Lower lobe of right lung (tissue), 2 donors: ENCODE measurements at regions not wholly inside any gene's neighbourhood (a gene's known extent, or its start where the extent isn't known, plus 50 kb on each side); places are given as distances from the start of the nearest gene placed in this dataset.

Experiments
- ATAC-seq, 2 donors: fragments of 200-7000 bp; cut with Tn5 transposase; one replicate each; pipeline ENCODE4 v1.9.1; 2020 to 2022; ENCODE audit warnings: mild to moderate bottlenecking in 2 of 2, moderate library complexity in 2 of 2
- DNase-seq: peaks from one replicate; pipeline ENCODE4 v3.0.0-alpha.2; 2020
- H3K27ac ChIP-seq: fragments of 200-600 bp; one replicate; pipeline ENCODE4 v1.8.0; 2022
- H3K27me3 ChIP-seq: fragments of 200-600 bp; one replicate; pipeline ENCODE4 v1.8.0; 2022; ENCODE audit warnings: low read depth
- H3K36me3 ChIP-seq: fragments of 200-600 bp; one replicate; pipeline ENCODE4 v1.8.0; 2022; ENCODE audit warnings: mild to moderate bottlenecking
- H3K4me1 ChIP-seq: fragments of 200-600 bp; one replicate; pipeline ENCODE4 v1.8.0; 2022
- H3K4me3 ChIP-seq: fragments of 200-600 bp; one replicate; pipeline ENCODE4 v1.8.0; 2022; ENCODE audit warnings: mild to moderate bottlenecking
- H3K9me3 ChIP-seq: fragments of 200-600 bp; one replicate; pipeline ENCODE4 v1.8.0; 2022
- CTCF ChIP-seq: fragments of 200-600 bp; IDR thresholded peaks from one replicate; pipeline ENCODE4 v1.8.0; 2022; ENCODE audit warnings: antibody characterized with exemption, mild to moderate bottlenecking
- intact Hi-C: fragments of 100-400 bp; cut with DNase I; formaldehyde crosslinking; loops from one replicate; pipeline ENCODE4 v1.11.0; 2022
- donor health status: DM: no; HTN: yes; CAD: no; lungs with severe emphysema.

- Histone ChIP-seq H3K27me3 (no peaks in the 10 kb centered on the region), H3K27ac (no peak overlapping the region), H3K9me3 (no peaks in the 10 kb centered on the region), H3K36me3 (no peaks in the 10 kb centered on the region), H3K4me1 (no peaks in the 10 kb centered on the region), H3K4me3 (no peak overlapping the region)
- intact Hi-C loops: no loop called here
- DNase-seq (no peak), ATAC-seq (no peak)
- no peak for TF ChIP-seq CTCF
Observed at GRCh38 chr21:35579520-35580293, 480.6 kb downstream of the SETD4 start.

- Histone ChIP-seq H3K4me3 (no peak overlapping the region), H3K27me3 (no peaks in the 10 kb centered on the region), H3K27ac (no peak overlapping the region), H3K4me1 (no peaks in the 10 kb centered on the region), H3K9me3 (no peaks in the 10 kb centered on the region), H3K36me3 (no peaks in the 10 kb centered on the region)
- intact Hi-C loops: no loop called here
- no peak for TF ChIP-seq CTCF
- no peak for ATAC-seq
- no peak for DNase-seq
Observed at GRCh38 chr21:35578831-35579471, 481.4 kb downstream of the SETD4 start.

GRCh38 chr21:35578347-35578782 is 482.0 kb downstream of the SETD4 start:
- ATAC-seq (no peak), DNase-seq (no peak)
- no peaks in the 10 kb centered on the region for H3K4me1 ChIP-seq
- H3K27me3 ChIP-seq: no peaks in the 10 kb centered on the region
- H3K4me3 ChIP-seq: no peak overlapping the region
- TF ChIP-seq CTCF: no peak
- no peaks in the 10 kb centered on the region for H3K9me3 ChIP-seq
- intact Hi-C loops: no loop called here
- H3K27ac ChIP-seq: no peak overlapping the region
- H3K36me3 ChIP-seq: no peaks in the 10 kb centered on the region

GRCh38 chr21:35575280-35575915 is 484.9 kb downstream of the SETD4 start:
- no peak overlapping the region for H3K27ac ChIP-seq
- TF ChIP-seq CTCF: no peak
- H3K36me3 ChIP-seq: no peaks in the 10 kb centered on the region
- intact Hi-C loops: no loop called here
- no peak for DNase-seq
- no peaks in the 10 kb centered on the region for H3K9me3 ChIP-seq
- no peaks in the 10 kb centered on the region for H3K27me3 ChIP-seq
- H3K4me3 ChIP-seq: no peak overlapping the region
- no peak for ATAC-seq
- H3K4me1 ChIP-seq: no peaks in the 10 kb centered on the region

GRCh38 chr21:35573472-35574374 is 486.6 kb downstream of the SETD4 start:
- no peak for DNase-seq
- H3K27ac ChIP-seq: no peak overlapping the region
- TF ChIP-seq CTCF: no peak
- H3K27me3 ChIP-seq: no peaks in the 10 kb centered on the region
- H3K4me1 ChIP-seq: no peaks in the 10 kb centered on the region
- ATAC-seq: no peak
- H3K9me3 ChIP-seq: no peaks in the 10 kb centered on the region
- no peak overlapping the region for H3K4me3 ChIP-seq
- H3K36me3 ChIP-seq: no peaks in the 10 kb centered on the region
- intact Hi-C loops: no loop called here
